ENCODE measurements at regions not wholly inside any gene's neighbourhood (a gene's known extent, or its start where the extent isn't known, plus 50 kb on each side); places are given as distances from the start of the nearest gene placed in this dataset.

DNA sequence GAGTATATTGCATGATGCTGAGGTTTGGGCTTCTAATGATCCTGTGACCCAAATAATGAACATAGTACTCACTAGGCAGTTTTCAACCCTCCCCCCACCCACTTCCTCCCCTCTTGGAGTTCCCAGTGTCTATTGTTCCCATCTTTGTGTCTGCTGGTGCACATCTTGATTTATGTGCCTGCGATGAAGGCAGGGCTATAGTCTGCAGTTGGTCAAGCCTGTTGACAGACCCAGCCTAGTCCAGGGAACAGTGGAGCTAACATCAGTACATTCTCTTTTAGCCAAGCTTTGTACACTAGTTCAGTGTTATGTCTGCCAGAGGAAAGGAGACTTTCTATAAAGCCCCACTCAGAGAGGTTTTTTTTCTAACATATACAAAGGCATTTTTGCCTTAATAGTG, 287.6 kb downstream of the CPS1 start:
- TF ChIP-seq POLR2A (IDR thresholded peaks at IDR 0.05) (no peak), POLR2AphosphoS5 (IDR thresholded peaks at IDR 0.05) (no peak)

All from stomach (tissue), 4 donors.